GM13976 (cell line): ENCODE measurements at regions not wholly inside any gene's neighbourhood (a gene's known extent, or its start where the extent isn't known, plus 50 kb on each side); places are given as distances from the start of the nearest gene placed in this dataset.

Experiments used
- DNase-seq: peaks from one replicate; pipeline ENCODE4 v3.0.0; 2012; ENCODE audit warnings: low spot score
- CTCF ChIP-seq: IDR thresholded peaks from 2 replicates; pipeline ENCODE4 v1.5.1; 2012; ENCODE audit warnings: borderline replicate concordance, mild to moderate bottlenecking; ENCODE audit not compliant: insufficient read depth; ENCODE audit errors: extremely low read depth, missing control alignments, control extremely low read depth
- in situ Hi-C: fragments of 300-500 bp; cut with MboI; formaldehyde crosslinking; loops from one replicate; pipeline ENCODE4 v1.12.0; 2022; ENCODE audit warnings: low sequenced_read_pairs, mixed read lengths, inconsistent platforms; ENCODE audit not compliant: unreplicated experiment

GRCh38 chr4:79211490-79211889 lies 114.4 kb downstream of the NAA11 start:
- in situ Hi-C loops: no loop called here
- TF ChIP-seq CTCF: no peak
- no peak for DNase-seq

GRCh38 chr4:79210636-79211049 lies 115.2 kb downstream of the NAA11 start:
- TF ChIP-seq CTCF: no peak
- in situ Hi-C loops: no loop called here
- no peak for DNase-seq

GRCh38 chr4:79209822-79210635 lies 115.8 kb downstream of the NAA11 start:
- no peak for DNase-seq
- no peak for TF ChIP-seq CTCF
- in situ Hi-C loops: no loop called here

GRCh38 chr4:79209081-79209480 lies 116.8 kb downstream of the NAA11 start:
- TF ChIP-seq CTCF: no peak
- in situ Hi-C loops: no loop called here
- no peak for DNase-seq

GRCh38 chr4:79207281-79207680 lies 118.6 kb downstream of the NAA11 start:
- TF ChIP-seq CTCF: no peak
- no peak for DNase-seq
- in situ Hi-C loops: no loop called here

- no peak for TF ChIP-seq CTCF
- DNase-seq: no peak
- in situ Hi-C loops: no loop called here
Measured at GRCh38 chr4:79206660-79207059, 119.2 kb downstream of the NAA11 start.
